ENCODE measurements at regions not wholly inside any gene's neighbourhood (a gene's known extent, or its start where the extent isn't known, plus 50 kb on each side); places are given as distances from the start of the nearest gene placed in this dataset.
A peak's percentile ranks its signal among the peaks of the same experiment; 100 is the strongest.

GRCh38 chr12:116638376-116638775 lies 79.2 kb downstream of the MAP1LC3B2 start:
- intact Hi-C loops (cut with micrococcal nuclease) = no loop called here
- no peak overlapping the region for H3K4me3 ChIP-seq (replicated peaks in 1 of 3; ENCODE audit: low read depth in 2 of 3, low read length in 3 of 3)
- H3K36me3 ChIP-seq (replicated peaks in 1 of 2; ENCODE audit: control insufficient read depth in 1 of 2, insufficient read depth in 2 of 2, low read length in 2 of 2) = no peaks in the 10 kb centered on the region
- Mint-ChIP-seq H3K4me1 (peaks cover 77% of the 10 kb centered on the region), H3K27me3 (ENCODE audit: low read depth in 3 of 3) (no peaks in the 10 kb centered on the region), H3K36me3 (peaks cover 0 to 3% of the 10 kb centered on the region in 2 donors), H3K4me3 (no peak overlapping the region), H3K27ac (peak overlapping the region; percentile 15 to 86 (median 65)), H3K9me3 (no peaks in the 10 kb centered on the region)
- H3K9me3 ChIP-seq (replicated peaks in 1 of 2; ENCODE audit: control insufficient read depth in 1 of 2, insufficient read depth in 1 of 2, low read length in 2 of 2) = no peaks in the 10 kb centered on the region
- peaks cover 54 to 61% of the 10 kb centered on the region in 2 donors for H3K4me1 ChIP-seq (ENCODE audit: control insufficient read depth in 1 of 2, insufficient read depth in 2 of 2, low read length in 2 of 2)
- no peak overlapping the region for H3K9ac ChIP-seq (ENCODE audit: insufficient read depth, low read length, poor library complexity, severe bottlenecking)
- H4K20me1 ChIP-seq (ENCODE audit: insufficient read depth, low read length) = no peaks in the 10 kb centered on the region
- WGBS (ENCODE audit: insufficient coverage) = no CpG with 5 or more reads among the region's 2 CpGs
- DNase-seq = no peak
- no peaks in the 10 kb centered on the region for H3K79me2 ChIP-seq (ENCODE audit: insufficient read depth, low read length)
- H2AFZ ChIP-seq (ENCODE audit: insufficient read depth, low read depth, low read length, poor library complexity, severe bottlenecking) = no peak overlapping the region
- no peak overlapping the region for H3K4me2 ChIP-seq (replicated peaks; ENCODE audit: extremely low read depth, low read length, poor library complexity, severe bottlenecking)
- no peak overlapping the region for H3K27ac ChIP-seq (ENCODE audit: low read depth in 1 of 2, low read length in 2 of 2)
- no peak for TF ChIP-seq CTCF (IDR thresholded peaks at IDR 0.05)
- no peaks in the 10 kb centered on the region for H3K27me3 ChIP-seq (ENCODE audit: control insufficient read depth in 2 of 2, insufficient read depth in 2 of 2, low read length in 2 of 2)

- Histone ChIP-seq H3K9ac (ENCODE audit: insufficient read depth, low read length, poor library complexity, severe bottlenecking) (no peak overlapping the region), H3K79me2 (ENCODE audit: insufficient read depth, low read length) (no peaks in the 10 kb centered on the region), H3K4me3 (replicated peaks in 1 of 3; ENCODE audit: low read depth in 2 of 3, low read length in 3 of 3) (peak overlapping the region in 1 of 3 experiments; percentile 31), H3K27ac (ENCODE audit: low read depth in 1 of 2, low read length in 2 of 2) (peak overlapping the region; percentile 13 to 37), H3K27me3 (ENCODE audit: control insufficient read depth in 2 of 2, insufficient read depth in 2 of 2, low read length in 2 of 2) (no peaks in the 10 kb centered on the region), H3K36me3 (replicated peaks in 1 of 2; ENCODE audit: control insufficient read depth in 1 of 2, insufficient read depth in 2 of 2, low read length in 2 of 2) (no peaks in the 10 kb centered on the region), H3K4me2 (replicated peaks; ENCODE audit: extremely low read depth, low read length, poor library complexity, severe bottlenecking) (peak overlapping the region; percentile 64), H3K4me1 (ENCODE audit: control insufficient read depth in 1 of 2, insufficient read depth in 2 of 2, low read length in 2 of 2) (peaks cover 54 to 61% of the 10 kb centered on the region in 2 donors), H2AFZ (ENCODE audit: insufficient read depth, low read depth, low read length, poor library complexity, severe bottlenecking) (no peak overlapping the region), H3K9me3 (replicated peaks in 1 of 2; ENCODE audit: control insufficient read depth in 1 of 2, insufficient read depth in 1 of 2, low read length in 2 of 2) (no peaks in the 10 kb centered on the region), H4K20me1 (ENCODE audit: insufficient read depth, low read length) (no peaks in the 10 kb centered on the region)
- WGBS (ENCODE audit: insufficient coverage) = no CpG with 5 or more reads among the region's 6 CpGs
- intact Hi-C loops (cut with micrococcal nuclease) = no loop called here
- no peak for TF ChIP-seq CTCF (IDR thresholded peaks at IDR 0.05)
- H3K27me3 Mint-ChIP-seq (ENCODE audit: low read depth in 3 of 3) = no peaks in the 10 kb centered on the region
- peaks cover 77% of the 10 kb centered on the region for H3K4me1 Mint-ChIP-seq
- DNase-seq = peak; percentile 68 to 83 (median 77)
- peaks cover 0 to 2% (median 0%) of the 10 kb centered on the region in 7 donors for H3K9me3 Mint-ChIP-seq
- H3K27ac Mint-ChIP-seq = peak overlapping the region; percentile 44 to 86 (median 71)
- peak overlapping the region in 1 of 2 donors; percentile 49 for H3K4me3 Mint-ChIP-seq
- H3K36me3 Mint-ChIP-seq = peaks cover 0 to 3% of the 10 kb centered on the region in 2 donors
These were observed 78.5 kb downstream of the MAP1LC3B2 start for GRCh38 chr12:116637589-116638150.

Data from CD14-positive monocyte (primary cell).